Kasumi-1 (cell line): ENCODE measurements at regions not wholly inside any gene's neighbourhood (a gene's known extent, or its start where the extent isn't known, plus 50 kb on each side); places are given as distances from the start of the nearest gene placed in this dataset.

Experiments used
- DNase-seq, 2 experiments: peaks; one replicate each; lab custom pipeline; 2025; lab: John Stamatoyannopoulos, UW

DNA sequence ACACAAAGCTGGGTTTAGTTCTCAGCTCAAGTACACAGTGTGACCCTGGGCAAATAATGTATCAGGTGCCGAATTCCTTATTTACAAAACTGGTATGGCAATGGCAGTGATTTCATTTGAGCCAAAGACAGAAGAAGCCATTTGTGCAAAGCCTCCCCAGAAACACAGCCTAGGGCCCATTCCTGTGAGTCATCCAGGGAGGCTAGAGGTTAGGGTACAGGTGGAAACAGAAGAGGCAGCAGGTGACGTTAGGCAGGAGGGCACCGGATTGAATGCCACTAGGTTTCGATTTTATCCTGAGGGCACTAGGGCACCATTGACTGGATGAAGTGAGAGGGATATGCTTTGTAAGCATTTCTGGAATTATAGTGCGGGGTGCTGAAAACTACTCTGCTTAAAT, 766.9 kb upstream of the NR2F2 start:
- DNase-seq, result no peak

DNA sequence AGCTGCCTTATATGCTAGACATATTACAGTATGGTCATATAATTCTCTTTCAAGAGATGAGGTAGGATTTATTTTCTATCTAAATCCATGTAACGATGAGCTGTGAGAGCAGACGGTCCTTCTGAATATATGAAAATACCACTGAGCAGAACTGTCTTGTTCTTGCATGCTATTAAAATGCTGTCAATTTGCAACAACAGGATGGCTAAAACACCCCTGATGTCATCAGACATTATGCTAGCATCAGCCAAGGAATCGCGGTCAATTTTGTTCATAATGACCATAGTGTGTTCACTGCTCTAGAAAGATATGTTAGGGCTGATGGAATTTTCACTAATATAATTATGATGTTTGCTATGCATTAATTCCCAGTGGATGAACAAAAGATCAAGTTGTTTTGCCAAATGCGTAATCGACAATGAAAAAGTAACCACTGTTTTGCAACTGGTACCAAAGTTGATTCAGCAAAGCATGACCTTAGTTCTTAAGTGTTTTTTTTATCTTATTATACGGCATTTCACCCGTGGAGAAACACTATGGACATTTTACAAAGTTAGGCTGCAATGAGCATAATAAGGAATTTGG, 765.4 kb upstream of the NR2F2 start:
- DNase-seq, result no peak

DNA sequence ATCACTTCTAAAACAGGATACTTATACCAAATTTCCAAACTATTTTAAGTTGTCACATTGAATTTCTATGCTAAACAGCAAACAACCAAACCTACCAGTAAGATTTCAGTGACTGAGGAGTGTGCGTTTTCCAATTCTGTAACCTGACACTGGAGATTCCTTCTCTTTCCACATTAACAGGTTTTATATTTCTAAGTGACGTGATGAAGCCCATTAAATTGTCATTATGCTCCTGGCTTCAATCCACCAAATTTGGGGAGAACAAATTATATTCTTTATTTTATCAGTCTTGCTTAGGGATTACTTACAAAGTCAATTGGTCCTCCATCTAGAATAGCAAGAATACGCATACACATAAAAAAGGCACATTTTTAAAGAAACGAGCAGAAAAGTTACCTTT, 764.8 kb upstream of the NR2F2 start:
- no peak for DNase-seq

DNA sequence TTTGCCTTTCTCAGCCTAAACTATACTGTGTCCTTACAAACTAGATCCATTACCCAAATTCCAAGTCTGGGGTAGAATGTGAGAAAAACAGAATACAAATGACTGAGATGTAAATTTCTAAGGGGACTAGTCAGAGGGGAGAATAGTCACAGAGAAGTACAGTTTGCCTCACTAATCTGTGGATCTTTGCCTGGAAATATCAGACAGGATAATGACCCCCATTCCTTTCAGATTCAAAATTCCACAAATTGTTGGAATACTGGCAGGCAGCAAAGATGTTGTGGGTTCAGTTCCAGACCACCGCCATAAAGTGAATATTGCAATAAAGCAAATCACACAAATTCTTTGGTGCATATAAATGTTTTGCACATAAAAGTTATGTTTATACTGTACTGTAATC, 762.8 kb upstream of the NR2F2 start:
- no peak for DNase-seq

DNA sequence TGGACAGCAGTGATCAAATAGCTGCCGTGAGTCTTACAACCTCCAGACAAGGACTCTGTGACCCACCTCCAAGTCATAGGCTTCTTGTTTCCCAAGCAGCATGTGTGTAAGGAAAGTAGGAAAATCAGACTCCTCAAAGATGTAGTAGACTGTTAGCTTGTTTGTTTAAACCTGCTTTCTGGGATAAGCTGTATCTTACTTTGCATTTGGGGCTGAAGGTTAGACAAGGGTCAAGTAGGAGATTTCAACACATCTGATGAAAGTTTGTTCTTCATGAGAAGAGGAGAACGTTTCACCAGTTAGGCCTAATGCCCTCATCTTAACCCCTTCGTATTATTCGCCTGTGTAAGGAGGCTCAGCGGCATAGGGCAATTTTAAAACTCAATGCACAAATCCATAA, 756.4 kb upstream of the NR2F2 start:
- DNase-seq, result no peak

DNA sequence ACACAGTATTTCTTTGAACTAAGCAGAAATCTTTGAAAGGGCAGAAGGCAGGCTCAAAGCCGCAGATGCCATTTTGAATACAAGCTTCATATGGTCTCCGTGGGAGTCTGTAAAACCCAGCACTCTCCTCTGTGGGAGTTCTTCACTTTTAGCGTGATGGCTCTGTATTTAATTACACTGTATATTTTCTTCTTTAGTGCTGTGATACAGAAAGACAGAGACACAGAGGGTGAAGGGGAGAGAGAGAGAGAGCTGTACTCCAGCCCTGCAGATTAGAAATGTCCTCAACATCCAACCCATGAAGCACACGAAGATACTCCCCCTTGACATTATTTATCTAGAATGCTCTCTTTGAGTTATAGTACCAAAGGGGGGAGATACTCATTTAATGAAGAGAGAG, 752.6 kb upstream of the NR2F2 start:
- DNase-seq, result no peak

DNA sequence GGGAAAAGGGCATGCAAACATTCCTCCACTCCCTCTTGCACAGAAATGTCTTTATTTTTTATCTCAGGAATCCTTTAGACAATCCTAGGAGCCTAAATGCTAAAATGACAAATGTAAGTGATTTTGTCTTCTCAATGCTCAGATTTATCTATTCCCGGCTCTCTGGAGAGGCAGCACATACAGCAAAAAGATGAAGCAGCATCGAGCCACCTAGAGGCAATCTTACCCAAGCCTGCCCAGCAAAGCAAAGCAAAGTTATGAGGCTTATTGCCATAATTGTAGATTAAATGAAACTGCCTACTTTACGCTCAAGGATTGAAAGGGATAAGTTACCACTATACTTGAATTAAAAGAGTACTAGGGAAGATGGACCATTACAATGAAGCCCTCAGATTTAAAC, 750.4 kb upstream of the NR2F2 start:
- DNase-seq, result no peak

DNA sequence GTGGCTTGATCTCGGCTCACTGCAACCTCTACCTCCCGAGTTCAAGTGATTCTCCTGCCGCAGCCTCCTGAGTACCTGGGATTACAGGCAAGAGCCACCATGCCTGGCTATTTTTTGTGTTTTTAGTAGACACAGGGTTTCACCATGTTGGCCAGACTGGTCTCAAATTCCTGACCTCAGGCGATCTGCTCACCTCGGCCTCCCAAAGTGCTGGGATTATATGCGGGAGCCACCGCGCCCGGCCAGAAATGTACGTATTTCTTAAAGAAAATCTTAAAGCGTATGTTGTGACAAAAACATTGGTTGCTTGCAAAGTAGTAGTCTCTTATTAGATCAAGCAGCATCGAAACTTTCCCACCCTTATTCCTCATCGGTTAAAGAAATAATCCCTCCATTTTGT, 748.9 kb upstream of the NR2F2 start:
- DNase-seq, result no peak

DNA sequence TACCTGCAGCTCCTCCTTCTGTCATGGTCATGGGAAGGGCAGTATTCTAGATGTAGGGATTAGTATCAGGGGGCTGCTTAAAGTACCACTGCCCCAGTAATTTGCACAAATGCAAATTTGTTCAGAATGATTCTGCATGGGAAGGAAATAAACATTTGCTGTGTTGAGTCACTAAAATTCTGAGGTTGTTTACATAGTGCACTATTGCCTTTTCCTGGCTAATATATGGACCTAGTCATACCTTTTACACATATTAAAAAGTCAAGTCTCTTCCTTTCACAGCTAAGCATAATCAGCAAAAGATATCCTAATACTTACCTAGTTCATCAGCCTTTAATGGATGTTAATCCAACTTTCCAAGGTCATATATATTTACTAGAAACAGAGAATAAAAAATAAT, 746.4 kb upstream of the NR2F2 start:
- DNase-seq, result no peak

DNA sequence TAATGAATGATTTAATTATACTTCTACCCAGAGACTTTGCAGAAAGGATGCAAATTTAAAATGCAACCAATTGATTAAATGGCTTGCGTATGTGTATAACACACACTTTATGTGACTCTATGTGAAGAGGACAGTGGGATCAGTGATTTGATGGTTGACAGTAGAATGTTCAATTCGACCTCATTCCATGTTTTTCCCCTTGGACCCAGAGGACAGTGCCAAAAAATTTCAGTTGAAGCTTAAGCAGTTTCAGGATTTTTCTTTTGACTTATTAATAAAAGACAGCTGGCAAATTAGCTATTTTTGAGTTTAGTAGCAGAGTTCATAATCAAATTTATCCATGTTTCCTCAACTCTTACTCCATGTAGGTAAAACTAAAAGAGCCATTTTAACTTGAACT, 742.4 kb upstream of the NR2F2 start:
- DNase-seq, result no peak

DNA sequence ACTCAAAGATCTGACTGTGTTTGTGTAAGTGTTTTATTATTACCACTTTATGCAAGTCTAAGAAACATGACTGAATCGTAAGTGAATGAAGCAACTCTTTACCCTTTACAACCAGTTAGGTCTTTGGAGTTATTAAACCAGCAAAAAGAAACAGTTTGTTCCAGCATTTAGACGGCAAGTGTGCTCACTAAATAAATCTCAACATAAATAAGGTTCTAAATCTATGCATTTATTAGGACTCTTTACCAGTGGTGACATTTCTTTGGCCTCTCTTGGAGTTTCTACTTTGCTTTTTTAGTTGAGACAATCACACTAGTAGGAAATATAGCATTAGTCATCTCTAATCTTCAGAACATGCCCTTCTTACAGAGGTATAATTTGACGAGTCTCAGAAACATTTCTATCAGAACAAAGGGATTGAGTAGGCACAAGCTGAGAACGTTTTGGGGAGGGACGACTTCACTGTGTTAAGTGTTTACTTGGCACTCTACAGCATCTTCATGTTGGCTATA, 739.9 kb upstream of the NR2F2 start:
- DNase-seq, result no peak

DNA sequence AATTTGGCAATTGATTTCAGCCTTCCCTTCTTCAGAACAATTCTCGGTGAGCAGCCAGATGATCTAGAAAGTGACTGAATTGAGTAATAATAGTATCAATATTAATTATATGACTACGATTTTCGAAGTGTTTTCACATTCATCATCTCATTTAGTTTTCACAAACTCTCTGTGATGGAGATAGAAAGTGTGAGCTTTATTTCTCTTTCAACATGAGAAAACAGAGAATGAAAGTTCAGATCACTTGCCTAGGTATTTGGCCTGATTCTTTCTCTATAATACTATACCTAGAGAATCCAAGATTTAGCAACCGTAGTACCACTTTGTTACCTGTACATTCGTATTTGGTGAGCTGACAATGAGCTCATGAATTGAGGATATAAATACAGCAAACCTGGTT, 739.2 kb upstream of the NR2F2 start:
- DNase-seq, result no peak

DNA sequence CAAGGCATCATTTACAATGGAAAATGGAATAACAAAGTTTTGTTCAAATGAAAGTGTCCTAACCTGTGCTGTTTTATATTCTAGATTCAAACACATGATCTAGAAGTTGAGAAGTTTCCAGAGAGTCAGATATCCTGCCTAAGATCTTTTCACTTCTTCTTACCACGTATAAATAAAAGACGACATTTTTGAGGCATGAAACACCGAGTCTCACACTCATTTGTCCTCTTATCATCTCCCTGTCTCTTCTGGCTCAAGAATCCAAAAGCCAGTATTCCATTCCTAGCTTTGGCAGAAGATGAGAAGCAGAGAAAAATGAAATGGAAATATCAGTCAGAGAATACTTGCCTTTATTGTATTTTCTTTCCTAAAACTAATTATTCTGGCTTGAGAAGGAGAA, 738.6 kb upstream of the NR2F2 start:
- no peak for DNase-seq

DNA sequence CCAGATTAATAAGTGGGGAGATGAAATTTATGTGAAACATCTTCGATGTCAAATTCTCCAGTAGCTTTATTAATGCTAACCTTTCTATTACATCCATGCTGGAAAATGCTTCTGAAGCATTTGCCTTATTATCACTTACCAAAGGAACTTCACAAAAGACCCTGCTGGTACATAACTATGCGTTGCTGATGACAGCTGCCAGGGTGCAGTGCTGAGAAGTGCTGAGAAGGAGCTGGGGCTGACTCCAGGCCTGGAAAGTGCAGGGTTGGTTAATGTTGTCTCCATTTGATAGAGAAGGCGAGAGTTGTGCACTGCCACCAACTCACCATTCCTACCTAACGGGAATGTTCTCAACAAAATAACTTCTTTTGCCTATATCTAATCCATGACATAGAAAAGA, 736.0 kb upstream of the NR2F2 start:
- DNase-seq, result no peak

DNA sequence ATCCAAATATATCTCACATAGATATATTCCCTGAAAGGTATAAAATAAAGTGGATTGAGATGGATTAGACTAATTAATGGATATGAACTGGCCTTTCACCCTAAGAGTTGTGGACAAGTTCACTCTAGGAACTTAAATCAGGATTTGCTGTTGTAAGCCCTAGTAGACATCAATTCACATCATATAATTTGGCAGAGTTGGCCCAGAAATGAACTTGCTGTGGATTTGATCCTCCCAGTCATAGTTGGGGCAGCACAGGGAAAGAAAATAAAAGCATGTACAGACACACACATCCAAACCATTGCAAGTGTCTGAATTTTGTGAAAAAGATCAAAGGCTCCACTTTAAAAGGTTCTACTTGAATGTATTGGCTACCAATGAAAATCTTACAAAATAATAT, 734.7 kb upstream of the NR2F2 start:
- no peak for DNase-seq

DNA sequence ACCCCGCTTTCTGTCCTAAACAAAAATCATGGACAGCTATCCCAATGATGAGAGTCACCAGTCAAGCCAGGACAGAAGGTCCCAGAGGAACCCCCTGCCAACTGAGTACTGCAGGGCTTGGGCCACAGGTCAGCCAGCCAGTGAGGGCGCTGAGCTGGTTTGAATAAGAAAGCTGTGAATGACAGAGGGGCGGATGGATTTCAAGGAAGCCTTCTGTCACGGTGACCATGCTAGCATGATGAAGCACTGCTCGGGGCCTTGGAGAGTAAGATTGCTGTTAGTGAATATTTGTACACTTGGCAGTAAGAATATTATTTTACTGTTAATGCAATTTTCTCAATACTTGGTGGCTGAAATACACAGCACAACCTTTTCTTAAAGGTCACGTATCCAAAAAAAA, 734.0 kb upstream of the NR2F2 start:
- no peak for DNase-seq

DNA sequence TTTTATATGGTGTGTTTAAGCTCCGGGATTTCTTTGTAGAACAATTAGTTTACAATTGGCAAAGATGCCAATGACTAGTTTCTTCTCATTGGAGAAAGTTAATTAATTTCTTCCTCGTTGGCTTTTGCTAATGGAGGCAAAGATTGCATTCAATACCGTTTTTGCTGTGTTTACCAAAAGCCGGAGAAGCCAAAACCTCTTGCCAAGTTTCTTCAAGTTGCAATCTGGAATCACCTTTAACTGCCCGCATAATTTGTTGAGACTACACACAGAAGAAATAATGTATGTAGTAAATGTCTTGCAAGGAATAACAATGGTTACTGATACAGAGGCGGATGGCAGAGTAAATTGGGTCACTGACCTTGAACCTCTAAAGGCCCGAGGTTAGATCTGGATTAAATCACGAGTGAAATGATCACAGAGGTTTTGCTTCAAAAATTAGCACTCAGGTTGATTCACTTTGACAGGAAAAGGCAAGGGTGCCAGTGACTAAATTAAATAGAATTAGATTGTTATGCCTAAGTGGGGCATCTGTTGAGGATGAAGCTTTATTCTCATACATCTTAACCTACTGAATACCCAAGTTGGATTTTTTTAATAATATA, 732.1 kb upstream of the NR2F2 start:
- no peak for DNase-seq

DNA sequence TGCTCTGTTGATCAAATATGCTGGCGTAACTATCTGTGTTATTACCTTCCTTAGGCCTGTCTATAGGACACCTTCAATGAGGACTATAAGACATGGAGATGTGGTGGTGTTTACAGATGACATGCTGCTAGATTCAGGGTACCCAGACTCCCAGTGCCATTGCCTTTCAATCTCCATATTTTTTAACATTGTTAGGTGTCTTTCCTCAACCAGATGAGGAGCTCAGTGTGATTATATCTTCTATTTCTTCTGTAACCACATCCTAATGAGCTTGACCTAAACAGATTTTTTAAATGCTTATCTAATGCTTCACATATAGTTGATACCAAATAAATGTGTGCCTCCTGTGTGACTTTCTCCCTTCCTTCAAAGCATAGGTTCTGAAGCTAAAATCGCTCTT, 730.1 kb upstream of the NR2F2 start:
- no peak for DNase-seq

DNA sequence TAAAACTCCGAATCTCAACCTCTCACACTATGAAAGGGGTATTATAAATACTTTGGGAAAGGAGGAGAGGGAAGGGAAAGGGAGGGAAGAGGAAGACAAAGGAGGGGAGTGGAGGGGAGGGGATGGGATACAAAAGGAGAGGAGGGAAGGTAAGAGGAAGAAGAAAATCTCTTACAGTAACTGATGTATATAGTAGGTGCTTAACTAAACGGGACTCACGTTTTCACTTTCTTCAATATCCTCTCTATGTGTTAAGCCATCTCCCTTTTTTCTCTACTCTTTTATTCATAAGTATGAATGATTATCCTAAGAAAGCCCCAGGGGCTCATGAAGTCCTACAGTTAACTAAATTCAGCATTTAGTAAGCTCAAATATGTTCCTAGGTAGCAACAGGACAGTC, 729.6 kb upstream of the NR2F2 start:
- no peak for DNase-seq

DNA sequence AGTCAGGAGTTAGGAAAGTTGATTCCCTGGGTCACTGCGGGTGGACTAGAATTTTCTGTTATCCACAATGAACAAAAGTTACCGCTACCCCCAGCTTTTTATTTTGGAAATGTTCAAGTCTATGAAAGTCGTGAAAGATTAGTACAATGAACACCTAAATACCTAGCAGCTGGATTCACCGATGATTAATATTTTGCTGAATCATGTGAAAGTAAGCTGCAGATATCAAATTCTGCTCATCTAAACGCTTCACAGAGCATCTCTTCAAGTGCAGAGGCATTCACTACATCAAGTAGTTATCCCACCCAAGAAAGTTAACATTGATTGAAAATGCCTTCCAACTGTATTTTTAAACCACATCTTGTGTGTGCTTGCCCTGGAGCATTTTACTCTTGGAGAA, 729.0 kb upstream of the NR2F2 start:
- no peak for DNase-seq

DNA sequence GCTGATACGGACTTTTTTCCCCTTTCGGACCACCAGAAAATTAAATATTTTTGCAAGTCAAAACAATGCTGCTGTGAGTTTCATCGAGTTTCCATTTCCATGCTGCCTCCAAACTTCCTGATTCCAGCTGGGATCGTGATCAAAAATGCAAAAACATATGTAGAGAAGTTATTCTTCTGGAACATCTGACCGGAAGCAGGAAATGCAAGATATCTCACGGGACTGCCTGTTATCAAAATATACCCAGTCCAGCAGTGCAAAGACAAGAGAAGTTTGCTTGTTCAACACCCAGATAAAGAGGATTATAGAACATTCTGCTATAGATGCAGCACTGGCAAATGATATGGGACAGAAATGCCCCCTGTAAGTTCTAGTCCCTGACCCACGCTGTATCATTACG, 726.7 kb upstream of the NR2F2 start:
- no peak for DNase-seq

DNA sequence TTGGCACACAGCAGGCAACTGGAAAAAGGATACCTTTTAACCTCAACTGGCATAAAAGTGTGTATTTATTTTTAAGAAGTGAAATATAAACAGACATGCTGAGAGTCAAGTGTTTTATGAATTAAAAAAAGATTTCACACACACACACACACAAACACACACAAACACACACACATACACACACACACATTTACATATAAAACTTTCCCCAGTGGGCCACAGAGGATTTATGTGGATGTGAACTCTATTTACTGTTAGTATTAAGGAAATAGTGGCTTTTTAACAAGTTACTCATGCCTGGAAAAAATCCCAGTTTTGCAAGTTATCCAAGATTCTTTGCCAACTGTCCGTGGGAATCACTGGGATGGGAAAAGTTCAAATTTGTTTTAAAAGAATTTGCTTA, 725.9 kb upstream of the NR2F2 start:
- no peak for DNase-seq

DNA sequence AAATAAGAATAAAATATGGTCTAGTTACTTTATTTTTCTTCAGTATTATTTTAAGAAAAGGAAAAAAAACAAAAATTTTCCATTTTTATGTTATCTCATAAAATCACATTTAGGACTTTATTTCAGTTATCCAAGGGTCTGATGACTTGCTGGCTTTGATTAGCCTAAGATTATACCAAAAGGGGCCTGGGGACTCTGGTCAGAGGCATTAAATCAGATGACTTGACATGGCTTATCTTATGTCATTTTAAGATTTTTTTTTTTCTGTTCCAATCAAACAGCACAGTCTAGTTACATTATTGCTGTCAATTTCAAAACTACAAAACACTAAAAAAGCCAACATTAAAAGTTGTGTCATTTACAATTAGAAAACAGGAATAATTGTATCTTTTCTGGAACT, 725.4 kb upstream of the NR2F2 start:
- DNase-seq, result no peak

DNA sequence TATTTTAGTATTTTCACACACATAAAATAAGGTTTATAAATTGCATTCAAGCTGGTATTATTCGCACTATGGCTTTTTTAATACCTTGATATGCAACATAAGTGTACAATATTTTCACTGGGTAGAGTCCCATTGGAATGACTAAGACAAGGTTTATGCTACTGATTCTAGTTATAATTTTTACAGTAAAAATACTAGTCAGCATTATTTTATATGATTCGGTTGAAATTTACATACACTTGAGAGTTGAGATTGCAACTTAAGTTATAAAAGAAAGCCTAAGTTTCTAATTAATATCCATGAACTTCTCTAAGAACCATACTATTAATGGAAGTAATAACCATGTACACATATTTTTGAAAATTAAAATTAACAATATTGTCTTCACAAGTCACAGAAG, 723.9 kb upstream of the NR2F2 start:
- no peak for DNase-seq
